NCI-H146 (cell line): ENCODE measurements at regions not wholly inside any gene's neighbourhood (a gene's known extent, or its start where the extent isn't known, plus 50 kb on each side); places are given as distances from the start of the nearest gene placed in this dataset.
"Not testable (repeated sequence)": the region's sequence is repeated elsewhere in the genome, so short reads cannot be mapped to it uniquely, and the experiment has no call there.

Experiments
- DNase-seq: peaks from one replicate; lab custom pipeline; 2025; lab: John Stamatoyannopoulos, UW

GRCh38 chr9:89695441-89695891, 90.7 kb downstream of the GADD45G start:
- DNase-seq = no peak

- not testable (repeated sequence) for DNase-seq
Measured at GRCh38 chr9:89695979-89696378, 91.2 kb downstream of the GADD45G start.

- no peak for DNase-seq
Measured at GRCh38 chr9:89696780-89697179, 92.0 kb downstream of the GADD45G start.

- no peak for DNase-seq
Measured at GRCh38 chr9:89697553-89697952, 92.7 kb downstream of the GADD45G start.

GRCh38 chr9:89698411-89699005, 93.7 kb downstream of the GADD45G start:
- DNase-seq = no peak

- no peak for DNase-seq
Measured at GRCh38 chr9:89699646-89700045, 94.8 kb downstream of the GADD45G start.

- DNase-seq = no peak
Measured at GRCh38 chr9:89701221-89701798, 96.5 kb downstream of the GADD45G start.

GRCh38 chr9:89702401-89702800, 97.6 kb downstream of the GADD45G start:
- DNase-seq = no peak

- DNase-seq = no peak
Measured at GRCh38 chr9:89705651-89706050, 100.8 kb downstream of the GADD45G start.

GRCh38 chr9:89706086-89706485, 101.3 kb downstream of the GADD45G start:
- DNase-seq = no peak

- no peak for DNase-seq
Measured at GRCh38 chr9:89706731-89707191, 101.9 kb downstream of the GADD45G start.

GRCh38 chr9:89710697-89711096, 105.9 kb downstream of the GADD45G start:
- DNase-seq = no peak

GRCh38 chr9:89711866-89712265, 107.1 kb downstream of the GADD45G start:
- DNase-seq = no peak

- DNase-seq = no peak
Measured at GRCh38 chr9:89712283-89712682, 107.5 kb downstream of the GADD45G start.

GRCh38 chr9:89714321-89714720, 109.5 kb downstream of the GADD45G start:
- DNase-seq = no peak

GRCh38 chr9:89715318-89715858, 110.6 kb downstream of the GADD45G start:
- no peak for DNase-seq

- DNase-seq = no peak
Measured at GRCh38 chr9:89715881-89716280, 111.1 kb downstream of the GADD45G start.

GRCh38 chr9:89716559-89716958, 111.7 kb downstream of the GADD45G start:
- DNase-seq = no peak

- no peak for DNase-seq
Measured at GRCh38 chr9:89718176-89718575, 113.4 kb downstream of the GADD45G start.

GRCh38 chr9:89718651-89719050, 113.8 kb downstream of the GADD45G start:
- DNase-seq = no peak

- no peak for DNase-seq
Measured at GRCh38 chr9:89719202-89719601, 114.4 kb downstream of the GADD45G start.

- no peak for DNase-seq
Measured at GRCh38 chr9:89720696-89721175, 115.9 kb downstream of the GADD45G start.

GRCh38 chr9:89721176-89721700, 116.4 kb downstream of the GADD45G start:
- peak; percentile 6 for DNase-seq
